ENCODE measurements at regions not wholly inside any gene's neighbourhood (a gene's known extent, or its start where the extent isn't known, plus 50 kb on each side); places are given as distances from the start of the nearest gene placed in this dataset.
"Not testable (repeated sequence)": the region's sequence is repeated elsewhere in the genome, so short reads cannot be mapped to it uniquely, and the experiment has no call there.

GRCh38 chr15:77885877-77886500 lies 191.5 kb downstream of the TBC1D2B start:
- not testable (repeated sequence) for TF ChIP-seq CTCF (IDR thresholded peaks at IDR 0.05; ENCODE audit: poor library complexity, severe bottlenecking); EZH2 (IDR thresholded peaks at IDR 0.05; ENCODE audit: borderline replicate concordance, insufficient read depth, low read length, poor library complexity, severe bottlenecking); SMC3 (conservative IDR thresholded peaks at IDR 0.05; ENCODE audit: poor library complexity); POLR2AphosphoS5 (IDR thresholded peaks at IDR 0.05); REST (IDR thresholded peaks at IDR 0.05; ENCODE audit: borderline replicate concordance); MXI1 (conservative IDR thresholded peaks at IDR 0.05; ENCODE audit: poor library complexity, severe bottlenecking); TAF1 (IDR thresholded peaks at IDR 0.05; ENCODE audit: low read depth); EP300 (conservative IDR thresholded peaks at IDR 0.05; ENCODE audit: poor library complexity, severe bottlenecking); RAD21 (conservative IDR thresholded peaks at IDR 0.05)

Data from neural cell (in vitro differentiated cells).